GM19043 (cell line): ENCODE measurements at regions not wholly inside any gene's neighbourhood (a gene's known extent, or its start where the extent isn't known, plus 50 kb on each side); places are given as distances from the start of the nearest gene placed in this dataset.
"Not testable (repeated sequence)": the region's sequence is repeated elsewhere in the genome, so short reads cannot be mapped to it uniquely, and the experiment has no call there.

Source experiments
- ATAC-seq: cut with Tn5 transposase; IDR thresholded peaks from one replicate; pipeline ENCODE4 v1.9.1; 2021; ENCODE audit warnings: low read depth; ENCODE audit not compliant: unreplicated experiment

- no peak for ATAC-seq
Observed at GRCh38 chr2:7419814-7420311, 502.7 kb downstream of the RNF144A start.

- no peak for ATAC-seq
Observed at GRCh38 chr2:7420530-7420929, 503.3 kb downstream of the RNF144A start.

DNA sequence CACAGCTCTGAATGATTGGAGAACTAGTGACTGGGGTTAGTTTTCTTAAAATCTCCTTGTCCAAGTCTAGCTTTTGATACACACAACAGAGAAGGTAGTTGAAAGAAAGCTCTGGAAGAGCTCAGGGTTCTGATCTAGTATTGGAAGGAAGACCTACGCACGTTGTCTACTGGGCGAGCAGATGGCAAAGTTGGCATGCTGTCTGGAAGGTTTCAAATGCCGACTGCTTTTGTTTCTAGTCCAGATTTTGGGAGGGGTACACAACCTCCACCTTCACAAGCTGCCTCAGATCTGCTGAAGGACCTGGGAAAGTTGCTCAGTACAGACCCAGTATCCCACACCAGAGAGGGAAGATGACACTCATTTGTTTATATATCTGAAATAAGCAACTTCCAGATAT lies 507.3 kb downstream of the RNF144A start:
- ATAC-seq, result no peak

DNA sequence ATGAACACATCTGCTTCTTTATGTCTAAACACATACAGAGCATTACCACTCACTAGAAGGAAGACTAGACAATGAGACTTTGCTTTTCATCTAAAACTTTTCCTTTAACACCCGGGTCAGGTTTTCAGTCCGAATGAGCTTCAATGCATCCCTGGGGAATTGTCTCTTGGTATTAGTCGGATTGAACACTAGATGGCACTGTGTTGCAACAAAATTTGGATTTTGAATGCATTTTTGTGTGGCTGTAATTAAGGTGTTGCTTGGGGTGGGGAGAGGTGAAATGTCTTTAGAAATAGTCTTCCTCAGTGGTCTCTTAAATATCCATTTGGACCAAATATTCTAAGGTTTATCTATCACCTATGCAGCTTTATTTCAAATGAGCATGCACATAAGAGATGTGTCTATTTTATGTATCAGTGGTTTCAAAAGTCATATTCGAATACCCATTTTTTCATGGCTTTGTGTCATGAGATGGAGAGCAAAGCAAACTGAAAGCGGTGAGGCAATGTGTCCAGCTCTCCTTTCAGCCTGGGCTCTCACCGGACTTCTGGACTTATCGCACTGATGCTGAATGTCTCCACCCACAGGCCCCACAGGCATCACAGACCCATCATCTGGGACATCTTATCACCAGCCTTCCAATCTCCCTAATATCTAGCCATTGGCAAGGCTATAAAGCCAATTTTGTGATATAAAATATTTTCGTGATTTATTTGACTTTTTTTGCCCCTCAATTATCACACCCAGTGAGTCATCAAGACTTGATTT lies 510.3 kb downstream of the RNF144A start:
- ATAC-seq, result no peak

GRCh38 chr2:7428454-7429204 lies 511.4 kb downstream of the RNF144A start:
- ATAC-seq, result no peak

DNA sequence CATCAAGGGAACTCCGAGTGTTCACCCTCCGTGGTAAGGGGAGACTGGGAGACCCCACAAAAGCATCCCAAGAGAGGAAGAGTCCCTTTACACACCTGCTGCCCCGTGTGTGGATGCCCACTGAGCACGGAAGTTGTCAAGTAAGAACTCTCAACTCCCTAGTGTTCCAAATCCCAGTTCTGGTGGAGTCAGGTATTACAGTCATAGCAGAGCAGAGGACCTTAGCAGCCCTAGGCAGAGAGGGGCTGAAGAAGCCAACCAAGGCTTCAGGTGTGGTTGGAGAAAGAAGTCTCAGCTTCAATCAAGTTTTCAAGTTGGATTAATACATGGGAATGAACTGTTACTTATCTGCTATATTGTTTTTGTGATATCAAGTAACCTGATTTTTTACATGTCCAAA lies 512.5 kb downstream of the RNF144A start:
- no peak for ATAC-seq

- ATAC-seq, result no peak
Observed at GRCh38 chr2:7430421-7430868, 513.2 kb downstream of the RNF144A start.

- ATAC-seq, result no peak
Observed at GRCh38 chr2:7430869-7431641, 513.8 kb downstream of the RNF144A start.

GRCh38 chr2:7432436-7432835 lies 515.2 kb downstream of the RNF144A start:
- ATAC-seq, result no peak

GRCh38 chr2:7436096-7436906 lies 519.1 kb downstream of the RNF144A start:
- no peak for ATAC-seq

GRCh38 chr2:7437141-7437540 lies 519.9 kb downstream of the RNF144A start:
- ATAC-seq, result no peak

DNA sequence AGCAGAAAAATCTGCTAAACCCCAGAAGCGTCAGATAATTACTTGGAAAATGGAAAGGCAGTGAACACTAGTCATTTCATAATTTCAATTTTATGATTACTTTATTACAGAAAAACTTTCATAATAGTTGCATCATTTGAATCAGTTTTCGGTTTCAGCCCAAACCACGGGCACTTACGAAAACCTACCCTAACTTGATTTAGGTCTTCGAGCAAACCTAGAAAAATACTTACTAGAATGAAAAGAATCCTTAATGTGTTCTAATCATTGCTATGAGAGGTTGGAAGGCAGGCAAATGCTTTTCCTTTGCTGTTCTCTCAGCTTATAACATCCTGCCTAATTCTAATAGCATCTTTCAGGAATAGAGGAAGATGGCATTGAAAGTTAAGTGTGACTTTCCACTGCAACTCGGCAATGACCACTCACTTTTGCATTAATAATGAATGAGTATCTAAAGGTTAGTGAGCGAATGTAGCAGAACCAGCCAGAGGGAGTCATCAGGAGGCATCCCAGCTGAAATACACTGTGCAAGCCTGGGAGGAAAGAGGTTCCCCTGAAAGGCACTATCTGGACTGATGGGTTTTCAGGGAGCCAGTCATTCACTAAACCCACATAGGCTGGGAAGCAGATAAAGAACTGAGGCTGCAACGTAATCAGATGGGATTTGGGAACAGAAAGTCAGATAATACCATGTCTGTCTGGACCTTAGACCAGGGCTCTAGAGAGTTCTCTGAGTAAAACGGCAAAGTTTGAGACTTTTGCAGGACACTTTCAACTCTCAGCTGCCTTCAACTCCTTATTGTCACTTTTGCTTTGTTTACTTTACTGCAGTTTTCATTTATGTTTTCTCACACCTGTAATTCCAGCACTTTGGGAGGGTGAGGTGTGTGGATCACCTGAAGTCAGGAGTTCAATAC lies 520.8 kb downstream of the RNF144A start:
- no peak for ATAC-seq

GRCh38 chr2:7438855-7439254 lies 521.6 kb downstream of the RNF144A start:
- ATAC-seq, result no peak

DNA sequence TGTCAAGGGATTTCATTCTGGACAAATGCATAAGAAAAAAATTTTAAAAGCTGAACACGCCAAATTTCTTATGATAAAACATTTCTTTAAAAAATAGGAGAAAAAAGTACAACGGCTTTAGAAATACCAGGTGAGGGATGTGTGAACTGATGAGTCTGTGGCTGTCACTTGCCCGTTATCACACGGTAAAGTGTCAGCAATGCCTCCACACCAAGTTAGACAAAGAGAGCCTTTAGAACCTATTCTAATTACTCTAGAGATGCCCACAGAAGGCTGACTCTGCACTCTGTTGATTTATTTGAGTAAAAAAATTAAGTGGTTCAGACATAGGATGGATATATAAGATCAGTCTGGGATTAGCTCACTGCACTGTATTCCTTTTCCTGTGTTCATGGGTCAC lies 523.8 kb downstream of the RNF144A start:
- no peak for ATAC-seq

DNA sequence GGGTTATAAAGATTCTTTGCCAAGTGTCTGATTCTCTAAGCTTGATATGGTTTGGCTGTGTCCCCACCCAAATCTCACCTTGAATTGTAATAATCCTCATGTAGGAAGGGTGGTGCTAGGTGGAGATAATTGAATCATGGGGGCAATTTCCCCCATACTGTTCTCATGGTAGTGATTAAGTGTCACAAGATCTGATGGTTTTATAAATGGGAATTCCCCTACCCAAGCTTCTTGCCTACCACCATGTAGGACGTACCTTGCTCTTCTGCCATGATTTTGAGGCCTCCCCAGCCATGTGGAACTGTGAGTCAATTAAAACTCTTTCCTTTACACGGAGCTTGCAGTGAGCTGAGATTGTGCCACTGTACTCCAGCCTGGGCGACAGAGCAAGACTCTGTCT lies 524.6 kb downstream of the RNF144A start:
- ATAC-seq, result not testable (repeated sequence)

- no peak for ATAC-seq
Observed at GRCh38 chr2:7444626-7445025, 527.4 kb downstream of the RNF144A start.

DNA sequence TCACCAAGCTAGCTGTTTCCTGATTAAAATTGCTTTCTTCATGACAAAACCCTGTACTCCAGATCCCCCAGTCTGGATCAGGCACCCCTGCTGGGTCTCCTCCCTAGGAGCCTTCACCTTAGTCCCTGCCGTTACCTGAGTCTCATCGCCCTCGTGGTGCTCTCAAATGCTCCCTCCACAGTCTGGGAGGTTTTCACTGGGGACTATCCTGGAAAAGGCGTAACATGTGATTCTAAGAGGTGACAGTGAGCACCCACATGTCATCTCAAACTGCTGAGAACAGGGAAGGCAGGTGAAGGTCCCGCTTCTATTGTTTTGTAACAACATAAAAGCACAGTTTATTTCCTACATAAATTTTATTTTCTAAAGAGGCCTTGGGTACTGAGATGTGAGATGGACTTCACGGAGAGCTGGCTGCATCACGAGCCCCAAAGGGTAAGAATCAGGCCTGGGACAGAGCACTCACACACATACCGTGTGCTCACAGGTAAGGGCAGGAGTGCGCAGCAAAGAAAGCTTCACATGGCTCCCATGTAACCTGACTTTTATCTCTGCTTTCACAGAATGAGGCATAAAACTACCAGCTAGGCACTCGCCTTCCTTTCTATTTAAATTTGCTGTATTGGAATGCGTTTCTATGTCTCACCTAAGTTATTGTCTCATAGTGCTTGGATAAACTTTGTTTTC lies 531.5 kb downstream of the RNF144A start:
- no peak for ATAC-seq

GRCh38 chr2:7449298-7449697 lies 532.1 kb downstream of the RNF144A start:
- ATAC-seq, result no peak
